Glomerular visceral epithelial cell (primary cell): ENCODE measurements at regions not wholly inside any gene's neighbourhood (a gene's known extent, or its start where the extent isn't known, plus 50 kb on each side); places are given as distances from the start of the nearest gene placed in this dataset.

ENCODE experiments used
- DNase-seq: peaks from one replicate; pipeline ENCODE4 v3.0.0-alpha.2; 2016; ENCODE audit errors: extremely low spot score

- no peak for DNase-seq
These were observed 56.5 kb upstream of the IRX4 start for GRCh38 chr5:1939256-1939655.

GRCh38 chr5:1938310-1939000 lies 55.7 kb upstream of the IRX4 start:
- DNase-seq = no peak

GRCh38 chr5:1937590-1937989 lies 54.9 kb upstream of the IRX4 start:
- DNase-seq = no peak

GRCh38 chr5:1936901-1937300 lies 54.2 kb upstream of the IRX4 start:
- no peak for DNase-seq

- no peak for DNase-seq
These were observed 53.7 kb upstream of the IRX4 start for GRCh38 chr5:1936413-1936812.

GRCh38 chr5:1934801-1935429 lies 52.2 kb upstream of the IRX4 start:
- DNase-seq = no peak

GRCh38 chr5:1934056-1934394 lies 51.3 kb upstream of the IRX4 start:
- no peak for DNase-seq

GRCh38 chr5:1933364-1934055 lies 50.8 kb upstream of the IRX4 start:
- no peak for DNase-seq
